HG03432 (cell line): ENCODE measurements at regions not wholly inside any gene's neighbourhood (a gene's known extent, or its start where the extent isn't known, plus 50 kb on each side); places are given as distances from the start of the nearest gene placed in this dataset.
"Not testable (repeated sequence)": the region's sequence is repeated elsewhere in the genome, so short reads cannot be mapped to it uniquely, and the experiment has no call there.

Experiments used
- ATAC-seq: cut with Tn5 transposase; IDR thresholded peaks from one replicate; pipeline ENCODE4 v1.9.1; 2021; ENCODE audit warnings: mild to moderate bottlenecking, moderate library complexity; ENCODE audit not compliant: unreplicated experiment

GRCh38 chr14:87030197-87030596, 962.8 kb downstream of the GALC start:
- no peak for ATAC-seq

GRCh38 chr14:87020106-87020505, 972.9 kb downstream of the GALC start:
- ATAC-seq: not testable (repeated sequence)

GRCh38 chr14:87018294-87018693, 974.7 kb downstream of the GALC start:
- no peak for ATAC-seq

- ATAC-seq: no peak
Observed at GRCh38 chr14:87017335-87017734, 975.6 kb downstream of the GALC start.

- ATAC-seq: no peak
Observed at GRCh38 chr14:87014856-87015255, 978.1 kb downstream of the GALC start.

GRCh38 chr14:87013583-87013982, 979.4 kb downstream of the GALC start:
- no peak for ATAC-seq

- ATAC-seq: no peak
Observed at GRCh38 chr14:87008965-87009364, 984.0 kb downstream of the GALC start.

- ATAC-seq: no peak
Observed at GRCh38 chr14:87005280-87005679, 987.7 kb downstream of the GALC start.

- ATAC-seq: no peak
Observed at GRCh38 chr14:87002776-87003175, 990.2 kb downstream of the GALC start.

- no peak for ATAC-seq
Observed at GRCh38 chr14:87001333-87001732, 991.6 kb downstream of the GALC start.

GRCh38 chr14:87000081-87000480, 992.9 kb downstream of the GALC start:
- no peak for ATAC-seq

GRCh38 chr14:86999036-86999435, 993.9 kb downstream of the GALC start:
- no peak for ATAC-seq

GRCh38 chr14:86997271-86997670, 995.7 kb downstream of the GALC start:
- no peak for ATAC-seq

- no peak for ATAC-seq
Observed at GRCh38 chr14:86990396-86990795, 1002.6 kb downstream of the GALC start.

- ATAC-seq: no peak
Observed at GRCh38 chr14:86989285-86989684, 1003.7 kb downstream of the GALC start.

GRCh38 chr14:86987966-86988365, 1005.0 kb downstream of the GALC start:
- no peak for ATAC-seq

- no peak for ATAC-seq
Observed at GRCh38 chr14:86973177-86973576, 1019.8 kb downstream of the GALC start.

GRCh38 chr14:86971292-86971691, 1021.7 kb downstream of the GALC start:
- no peak for ATAC-seq

GRCh38 chr14:86961106-86961716, 1031.8 kb downstream of the GALC start:
- peak; percentile 82 for ATAC-seq

- ATAC-seq: no peak
Observed at GRCh38 chr14:86955771-86956354, 1037.1 kb downstream of the GALC start.

- no peak for ATAC-seq
Observed at GRCh38 chr14:86954623-86955022, 1038.4 kb downstream of the GALC start.

- ATAC-seq: no peak
Observed at GRCh38 chr14:86946446-86946845, 1046.5 kb downstream of the GALC start.

- no peak for ATAC-seq
Observed at GRCh38 chr14:86944434-86944833, 1048.5 kb downstream of the GALC start.
